ENCODE measurements at regions not wholly inside any gene's neighbourhood (a gene's known extent, or its start where the extent isn't known, plus 50 kb on each side); places are given as distances from the start of the nearest gene placed in this dataset.

DNA sequence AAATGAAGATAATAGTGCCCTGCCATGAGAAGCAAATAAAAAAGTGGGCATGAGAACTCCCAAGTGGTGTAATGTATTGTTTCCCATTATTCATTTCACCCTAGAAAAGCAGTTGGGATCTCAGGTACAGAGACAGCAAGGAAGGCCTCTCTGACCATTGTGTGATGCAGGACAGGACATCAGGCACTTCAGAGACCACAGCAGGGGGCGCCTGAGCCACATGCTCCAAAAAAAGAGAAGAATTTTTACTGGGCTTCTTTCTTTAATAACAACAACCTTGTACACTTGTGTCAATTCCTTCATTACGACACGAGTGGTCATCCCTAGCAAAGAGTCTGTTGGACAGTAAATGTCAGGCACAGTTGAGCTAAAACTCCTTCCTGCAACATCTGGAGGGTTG, 533.3 kb downstream of the OMA1 start:
- no peak for TF ChIP-seq FOXM1 (IDR thresholded peaks at IDR 0.05; ENCODE audit: borderline replicate concordance, low read depth)
- TF ChIP-seq RAD21 (IDR thresholded peaks at IDR 0.05; ENCODE audit: low read depth), result peak; percentile 11; the same call in 1 of the 2 replicates

DNA sequence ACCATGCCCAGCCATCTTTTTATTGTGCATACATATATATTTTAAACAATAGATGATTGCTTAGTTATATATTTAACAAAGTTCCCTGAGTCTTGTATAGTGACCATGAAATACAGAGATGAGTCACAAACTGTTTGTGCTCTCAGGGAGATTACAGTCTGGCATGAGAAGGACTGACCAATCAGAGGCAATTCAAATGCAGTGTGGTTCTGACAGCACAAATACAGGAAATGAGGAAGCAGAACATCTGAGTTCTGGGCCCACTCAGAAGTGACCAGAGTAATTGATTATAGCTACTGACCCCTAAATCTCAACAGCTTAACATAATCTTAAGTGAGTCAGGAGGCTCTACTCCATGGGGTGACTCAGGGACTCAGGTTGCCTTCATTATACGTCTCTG, 534.5 kb downstream of the OMA1 start:
- TF ChIP-seq EGR1 (IDR thresholded peaks at IDR 0.05) (no peak), YY1 (IDR thresholded peaks at IDR 0.05; ENCODE audit: low read depth) (no peak), CEBPB (IDR thresholded peaks at IDR 0.05) (no peak)
- TF ChIP-seq, protein P1, sequence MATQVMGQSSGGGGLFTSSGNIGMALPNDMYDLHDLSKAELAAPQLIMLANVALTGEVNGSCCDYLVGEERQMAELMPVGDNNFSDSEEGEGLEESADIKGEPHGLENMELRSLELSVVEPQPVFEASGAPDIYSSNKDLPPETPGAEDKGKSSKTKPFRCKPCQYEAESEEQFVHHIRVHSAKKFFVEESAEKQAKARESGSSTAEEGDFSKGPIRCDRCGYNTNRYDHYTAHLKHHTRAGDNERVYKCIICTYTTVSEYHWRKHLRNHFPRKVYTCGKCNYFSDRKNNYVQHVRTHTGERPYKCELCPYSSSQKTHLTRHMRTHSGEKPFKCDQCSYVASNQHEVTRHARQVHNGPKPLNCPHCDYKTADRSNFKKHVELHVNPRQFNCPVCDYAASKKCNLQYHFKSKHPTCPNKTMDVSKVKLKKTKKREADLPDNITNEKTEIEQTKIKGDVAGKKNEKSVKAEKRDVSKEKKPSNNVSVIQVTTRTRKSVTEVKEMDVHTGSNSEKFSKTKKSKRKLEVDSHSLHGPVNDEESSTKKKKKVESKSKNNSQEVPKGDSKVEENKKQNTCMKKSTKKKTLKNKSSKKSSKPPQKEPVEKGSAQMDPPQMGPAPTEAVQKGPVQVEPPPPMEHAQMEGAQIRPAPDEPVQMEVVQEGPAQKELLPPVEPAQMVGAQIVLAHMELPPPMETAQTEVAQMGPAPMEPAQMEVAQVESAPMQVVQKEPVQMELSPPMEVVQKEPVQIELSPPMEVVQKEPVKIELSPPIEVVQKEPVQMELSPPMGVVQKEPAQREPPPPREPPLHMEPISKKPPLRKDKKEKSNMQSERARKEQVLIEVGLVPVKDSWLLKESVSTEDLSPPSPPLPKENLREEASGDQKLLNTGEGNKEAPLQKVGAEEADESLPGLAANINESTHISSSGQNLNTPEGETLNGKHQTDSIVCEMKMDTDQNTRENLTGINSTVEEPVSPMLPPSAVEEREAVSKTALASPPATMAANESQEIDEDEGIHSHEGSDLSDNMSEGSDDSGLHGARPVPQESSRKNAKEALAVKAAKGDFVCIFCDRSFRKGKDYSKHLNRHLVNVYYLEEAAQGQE (IDR thresholded peaks at IDR 0.05; ENCODE audit: low read depth), result no peak

DNA sequence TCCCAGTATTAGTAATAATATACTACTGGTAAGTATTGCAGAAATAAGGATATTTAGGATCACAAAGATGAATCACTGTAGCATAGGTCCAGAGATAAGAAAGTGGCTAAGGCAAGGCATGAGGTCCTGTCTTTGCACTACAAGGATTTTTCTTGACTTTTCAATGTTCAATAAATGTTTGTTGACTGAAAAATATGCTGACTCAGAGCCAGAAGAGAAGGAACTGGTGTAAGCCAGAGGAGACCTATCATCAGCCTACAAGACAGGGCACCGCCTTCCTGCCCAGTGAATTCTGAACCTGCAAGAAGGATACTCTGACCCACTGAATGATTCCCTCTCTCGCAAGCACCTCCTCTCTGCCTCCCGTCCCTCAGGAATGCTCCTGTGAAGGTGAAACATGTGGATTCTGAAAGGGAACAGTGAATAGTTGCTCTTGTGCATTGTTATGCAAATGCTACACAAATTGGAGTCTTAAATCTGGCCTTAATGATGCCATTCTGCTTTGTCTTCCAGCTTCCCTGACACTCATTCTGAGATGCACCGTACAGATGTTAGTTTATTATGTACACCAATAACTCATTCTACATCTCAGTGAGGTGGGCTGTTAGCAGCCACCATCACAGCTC, 540.0 kb downstream of the OMA1 start:
- TF ChIP-seq ZBTB7A (IDR thresholded peaks at IDR 0.05; ENCODE audit: low read depth), result no peak
- no peak for TF ChIP-seq YY1 (IDR thresholded peaks at IDR 0.05; ENCODE audit: low read depth)
- TF ChIP-seq EP300 (IDR thresholded peaks at IDR 0.05; ENCODE audit: borderline replicate concordance), result no peak
- no peak for TF ChIP-seq NFIC (IDR thresholded peaks at IDR 0.05)
- TF ChIP-seq TEAD4 (IDR thresholded peaks at IDR 0.05), result no peak
- TF ChIP-seq TCF12 (IDR thresholded peaks at IDR 0.05; ENCODE audit: low read depth), result no peak
- no peak for TF ChIP-seq CEBPB (IDR thresholded peaks at IDR 0.05)
- no peak for TF ChIP-seq EGR1 (IDR thresholded peaks at IDR 0.05)
- no peak for TF ChIP-seq TAF1 (IDR thresholded peaks at IDR 0.05; ENCODE audit: low read depth)
- no peak for TF ChIP-seq CREB1 (IDR thresholded peaks at IDR 0.05; ENCODE audit: low read depth)
- no peak for TF ChIP-seq RAD21 (IDR thresholded peaks at IDR 0.05; ENCODE audit: low read depth)
- TF ChIP-seq, protein P1 (IDR thresholded peaks at IDR 0.05; ENCODE audit: low read depth), result no peak

DNA sequence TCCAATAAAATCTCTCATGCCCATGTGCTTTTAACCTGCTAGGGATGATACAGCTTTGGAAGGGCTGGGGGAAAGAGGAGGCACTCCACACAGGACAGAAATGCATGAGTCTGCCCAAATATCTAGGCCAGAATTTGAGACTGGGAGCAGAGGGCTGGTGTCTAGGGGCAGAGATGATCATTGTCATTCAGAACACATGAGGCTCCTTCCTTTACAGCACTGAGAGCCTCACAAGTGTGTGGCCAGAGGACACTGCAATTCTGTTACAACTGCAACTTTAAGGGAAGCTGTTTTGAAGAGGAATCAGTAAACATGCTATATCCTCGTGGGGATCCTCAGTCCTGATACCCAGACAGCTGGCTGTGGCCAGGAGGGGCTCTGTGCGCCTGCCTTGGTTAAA, 541.3 kb downstream of the OMA1 start:
- no peak for TF ChIP-seq NFIC (IDR thresholded peaks at IDR 0.05)
- TF ChIP-seq ZBTB7A (IDR thresholded peaks at IDR 0.05; ENCODE audit: low read depth), result no peak
- TF ChIP-seq, protein P2, sequence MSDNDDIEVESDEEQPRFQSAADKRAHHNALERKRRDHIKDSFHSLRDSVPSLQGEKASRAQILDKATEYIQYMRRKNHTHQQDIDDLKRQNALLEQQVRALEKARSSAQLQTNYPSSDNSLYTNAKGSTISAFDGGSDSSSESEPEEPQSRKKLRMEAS (IDR thresholded peaks at IDR 0.05), result no peak
- no peak for TF ChIP-seq YY1 (IDR thresholded peaks at IDR 0.05; ENCODE audit: low read depth)
- TF ChIP-seq, protein P1 (IDR thresholded peaks at IDR 0.05; ENCODE audit: low read depth), result no peak
- no peak for TF ChIP-seq RAD21 (IDR thresholded peaks at IDR 0.05; ENCODE audit: low read depth)
- TF ChIP-seq FOXM1 (IDR thresholded peaks at IDR 0.05; ENCODE audit: borderline replicate concordance, low read depth), result no peak
- TF ChIP-seq CREB1 (IDR thresholded peaks at IDR 0.05; ENCODE audit: low read depth), result no peak
- no peak for TF ChIP-seq TAF1 (IDR thresholded peaks at IDR 0.05; ENCODE audit: low read depth)
- TF ChIP-seq TCF12 (IDR thresholded peaks at IDR 0.05; ENCODE audit: low read depth), result no peak

DNA sequence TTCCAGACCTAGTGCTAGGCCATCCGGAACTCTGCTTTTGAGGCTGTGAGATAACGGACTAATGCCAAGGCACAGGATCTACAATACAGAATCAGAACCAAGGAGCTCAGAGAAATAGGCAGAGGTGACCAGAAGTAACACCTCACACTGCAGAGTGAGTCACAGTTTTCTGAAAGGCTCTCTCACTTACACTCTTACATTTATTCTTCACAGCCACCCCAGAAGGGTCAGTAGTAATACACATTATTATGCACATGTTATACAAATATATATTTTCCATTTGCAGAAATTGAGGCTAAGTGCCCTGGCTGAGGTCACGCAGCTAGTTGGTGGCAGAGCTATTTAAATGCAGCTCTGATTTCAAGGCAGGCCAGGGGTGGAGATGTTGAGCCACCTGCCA, 542.5 kb downstream of the OMA1 start:
- TF ChIP-seq FOXM1 (IDR thresholded peaks at IDR 0.05; ENCODE audit: borderline replicate concordance, low read depth) (no peak), TEAD4 (IDR thresholded peaks at IDR 0.05) (no peak), CEBPB (IDR thresholded peaks at IDR 0.05) (no peak), EP300 (IDR thresholded peaks at IDR 0.05; ENCODE audit: borderline replicate concordance) (no peak), NFIC (IDR thresholded peaks at IDR 0.05) (no peak), TCF12 (IDR thresholded peaks at IDR 0.05; ENCODE audit: low read depth) (no peak), YY1 (IDR thresholded peaks at IDR 0.05; ENCODE audit: low read depth) (no peak), CREB1 (IDR thresholded peaks at IDR 0.05; ENCODE audit: low read depth) (no peak), RAD21 (IDR thresholded peaks at IDR 0.05; ENCODE audit: low read depth) (no peak), EGR1 (IDR thresholded peaks at IDR 0.05) (no peak), ZBTB7A (IDR thresholded peaks at IDR 0.05; ENCODE audit: low read depth) (no peak), TAF1 (IDR thresholded peaks at IDR 0.05; ENCODE audit: low read depth) (no peak)
- TF ChIP-seq, protein P2 (IDR thresholded peaks at IDR 0.05), result no peak
- TF ChIP-seq, protein P1 (IDR thresholded peaks at IDR 0.05; ENCODE audit: low read depth), result no peak
- TF ChIP-seq, protein P3, sequence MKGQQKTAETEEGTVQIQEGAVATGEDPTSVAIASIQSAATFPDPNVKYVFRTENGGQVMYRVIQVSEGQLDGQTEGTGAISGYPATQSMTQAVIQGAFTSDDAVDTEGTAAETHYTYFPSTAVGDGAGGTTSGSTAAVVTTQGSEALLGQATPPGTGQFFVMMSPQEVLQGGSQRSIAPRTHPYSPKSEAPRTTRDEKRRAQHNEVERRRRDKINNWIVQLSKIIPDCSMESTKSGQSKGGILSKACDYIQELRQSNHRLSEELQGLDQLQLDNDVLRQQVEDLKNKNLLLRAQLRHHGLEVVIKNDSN (IDR thresholded peaks at IDR 0.05), result no peak

All from Ishikawa (cell line).